DND-41 (cell line): ENCODE measurements at regions not wholly inside any gene's neighbourhood (a gene's known extent, or its start where the extent isn't known, plus 50 kb on each side); places are given as distances from the start of the nearest gene placed in this dataset.

Experiments
- EZH2 ChIP-seq: IDR thresholded peaks from 3 replicates; pipeline ENCODE4 v1.6.1; 2012; ENCODE audit warnings: borderline replicate concordance, low read depth, mild to moderate bottlenecking, moderate library complexity, low read length, inconsistent platforms; ENCODE audit not compliant: severe bottlenecking
- TF ChIP-seq, protein P1 (sequence below): IDR thresholded peaks from 2 replicates; pipeline ENCODE4 v1.5.1; 2012; ENCODE audit warnings: borderline replicate concordance, low read length, moderate library complexity, mild to moderate bottlenecking; ENCODE audit not compliant: poor library complexity, severe bottlenecking; ENCODE audit errors: extremely low read depth

DNA sequence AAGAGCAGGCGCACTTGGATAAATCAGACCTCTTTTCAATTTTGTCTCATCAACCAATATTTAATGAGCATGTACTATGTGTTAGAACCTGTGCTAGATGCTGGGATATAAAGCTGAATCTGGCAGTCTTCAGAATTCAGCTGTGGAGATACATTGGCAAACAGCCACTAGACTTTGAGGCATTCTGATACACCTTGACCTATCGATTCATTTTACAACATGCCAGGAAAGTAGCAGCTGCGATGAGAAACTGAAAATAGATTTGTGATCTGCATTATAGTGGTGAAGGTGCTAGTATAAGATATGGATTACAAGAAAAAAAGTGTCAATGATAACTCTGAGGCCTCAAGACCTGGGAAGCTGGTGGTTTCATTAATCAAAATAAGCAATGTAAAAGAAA, 1338.1 kb upstream of the TENM4 start:
- TF ChIP-seq, protein P1, sequence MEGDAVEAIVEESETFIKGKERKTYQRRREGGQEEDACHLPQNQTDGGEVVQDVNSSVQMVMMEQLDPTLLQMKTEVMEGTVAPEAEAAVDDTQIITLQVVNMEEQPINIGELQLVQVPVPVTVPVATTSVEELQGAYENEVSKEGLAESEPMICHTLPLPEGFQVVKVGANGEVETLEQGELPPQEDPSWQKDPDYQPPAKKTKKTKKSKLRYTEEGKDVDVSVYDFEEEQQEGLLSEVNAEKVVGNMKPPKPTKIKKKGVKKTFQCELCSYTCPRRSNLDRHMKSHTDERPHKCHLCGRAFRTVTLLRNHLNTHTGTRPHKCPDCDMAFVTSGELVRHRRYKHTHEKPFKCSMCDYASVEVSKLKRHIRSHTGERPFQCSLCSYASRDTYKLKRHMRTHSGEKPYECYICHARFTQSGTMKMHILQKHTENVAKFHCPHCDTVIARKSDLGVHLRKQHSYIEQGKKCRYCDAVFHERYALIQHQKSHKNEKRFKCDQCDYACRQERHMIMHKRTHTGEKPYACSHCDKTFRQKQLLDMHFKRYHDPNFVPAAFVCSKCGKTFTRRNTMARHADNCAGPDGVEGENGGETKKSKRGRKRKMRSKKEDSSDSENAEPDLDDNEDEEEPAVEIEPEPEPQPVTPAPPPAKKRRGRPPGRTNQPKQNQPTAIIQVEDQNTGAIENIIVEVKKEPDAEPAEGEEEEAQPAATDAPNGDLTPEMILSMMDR, result no peak
- TF ChIP-seq EZH2, result no peak
